Common myeloid progenitor, CD34-positive (primary cell): ENCODE measurements at regions not wholly inside any gene's neighbourhood (a gene's known extent, or its start where the extent isn't known, plus 50 kb on each side); places are given as distances from the start of the nearest gene placed in this dataset.

Experiments
- CTCF ChIA-PET: fragments of 350-600 bp; sonication (Branson Sonifier 250); formaldehyde crosslinking; loops from one replicate; lab custom pipeline; 2021; ENCODE audit warnings: antibody characterized with exemption; lab: Charles Lee
- POLR2A ChIA-PET: fragments of 350-600 bp; sonication (Branson Sonifier 250); formaldehyde crosslinking; loops from one replicate; lab custom pipeline; 2021; ENCODE audit warnings: antibody characterized with exemption; lab: Charles Lee
- DNase-seq, 3 donors: peaks; one replicate each; pipeline versions ENCODE4 v3.0.0 to v3.0.0-alpha.2; 2013
- H3K27ac ChIP-seq, 2 experiments: 1 replicate in 1 of 2; 2 replicates in 1 of 2; pipeline ENCODE4 v1.7.0; 2013; ENCODE audit warnings: inconsistent platforms in 2 of 2, low read length in 2 of 2, mild to moderate bottlenecking in 2 of 2, low read depth in 1 of 2, moderate library complexity in 1 of 2; ENCODE audit not compliant: severe bottlenecking in 2 of 2, insufficient read depth in 1 of 2, poor library complexity in 1 of 2
- H3K27me3 ChIP-seq, 5 experiments: replicated peaks in 2 of 5; 1 replicate in 3 of 5; 2 replicates in 2 of 5; pipeline versions ENCODE4 v1.6.1 to v1.7.0; 2013; ENCODE audit warnings: low read length in 4 of 5, mild to moderate bottlenecking in 2 of 5, moderate library complexity in 2 of 5, inconsistent platforms in 1 of 5; ENCODE audit not compliant: insufficient read depth in 5 of 5, control insufficient read depth in 4 of 5
- H3K36me3 ChIP-seq, 4 experiments: 1 replicate in 2 of 4; 2 replicates in 2 of 4; pipeline versions ENCODE4 v1.6.1 to v1.7.0; 2013; ENCODE audit warnings: low read length in 3 of 4, control low read depth in 1 of 4, mild to moderate bottlenecking in 1 of 4; ENCODE audit not compliant: control insufficient read depth in 4 of 4, insufficient read depth in 4 of 4
- H3K4me1 ChIP-seq, 4 experiments: 1 replicate in 3 of 4; 2 replicates in 1 of 4; pipeline versions ENCODE4 v1.6.1 to v1.7.1; 2013; ENCODE audit warnings: low read length in 3 of 4, mild to moderate bottlenecking in 3 of 4, control low read depth in 1 of 4, inconsistent platforms in 1 of 4, moderate library complexity in 1 of 4; ENCODE audit not compliant: control insufficient read depth in 4 of 4, insufficient read depth in 4 of 4; ENCODE audit errors: control extremely low read depth in 1 of 4
- H3K4me3 ChIP-seq, 7 experiments: 1 replicate in 4 of 7; 2 replicates in 3 of 7; pipeline versions ENCODE4 v1.5.1 to v1.7.0; 2013; ENCODE audit warnings: mild to moderate bottlenecking in 7 of 7, low read length in 6 of 7, moderate library complexity in 6 of 7, inconsistent platforms in 2 of 7, low read depth in 2 of 7, control low read depth in 1 of 7; ENCODE audit not compliant: insufficient read depth in 4 of 7, control insufficient read depth in 1 of 7; ENCODE audit errors: extremely low read depth in 1 of 7
- H3K9me3 ChIP-seq, 5 experiments: 1 replicate in 4 of 5; 2 replicates in 1 of 5; pipeline versions ENCODE4 v1.6.1 to v1.7.1; 2013; ENCODE audit warnings: low read length in 4 of 5, mild to moderate bottlenecking in 2 of 5, inconsistent platforms in 1 of 5, low read depth in 1 of 5, moderate library complexity in 1 of 5; ENCODE audit not compliant: control insufficient read depth in 4 of 5, insufficient read depth in 2 of 5; ENCODE audit errors: control extremely low read depth in 1 of 5
- WGBS: methylation state at CpG from one replicate; pipeline ENCODE4 v1.1.5; 2013; ENCODE audit not compliant: insufficient coverage; 5-methylcytosine and 5-hydroxymethylcytosine counted together

- no peaks in the 10 kb centered on the region for H3K4me1 ChIP-seq
- no peak overlapping the region for H3K4me3 ChIP-seq
- POLR2A ChIA-PET, result no interaction called here
- CTCF ChIA-PET, result no interaction called here
- H3K36me3 ChIP-seq, result no peaks in the 10 kb centered on the region
- DNase-seq, result no peak
- no CpG with 5 or more reads among the region's 4 CpGs for WGBS
- no peaks in the 10 kb centered on the region for H3K9me3 ChIP-seq
- no peaks in the 10 kb centered on the region for H3K27me3 ChIP-seq
- no peak overlapping the region for H3K27ac ChIP-seq
Observed at GRCh38 chr13:34863360-34864135, 78.5 kb upstream of the NBEA start.

- H3K4me3 ChIP-seq, result no peak overlapping the region
- H3K4me1 ChIP-seq, result no peaks in the 10 kb centered on the region
- no peaks in the 10 kb centered on the region for H3K27me3 ChIP-seq
- no peaks in the 10 kb centered on the region for H3K36me3 ChIP-seq
- no peaks in the 10 kb centered on the region for H3K9me3 ChIP-seq
- H3K27ac ChIP-seq, result no peak overlapping the region
- DNase-seq, result no peak
- 80% methylated on average over 1 of the region's 1 CpG for WGBS
- CTCF ChIA-PET, result no interaction called here
- POLR2A ChIA-PET, result no interaction called here
Observed at GRCh38 chr13:34864671-34865070, 77.4 kb upstream of the NBEA start.

- POLR2A ChIA-PET, result no interaction called here
- WGBS, result 91% methylated on average over 3 of the region's 4 CpGs
- no peaks in the 10 kb centered on the region for H3K9me3 ChIP-seq
- no peak overlapping the region for H3K4me3 ChIP-seq
- H3K27ac ChIP-seq, result no peak overlapping the region
- H3K4me1 ChIP-seq, result no peaks in the 10 kb centered on the region
- DNase-seq, result peak in 1 of 3 donors; percentile 0
- no peaks in the 10 kb centered on the region for H3K36me3 ChIP-seq
- CTCF ChIA-PET, result no interaction called here
- H3K27me3 ChIP-seq, result no peaks in the 10 kb centered on the region
Observed at GRCh38 chr13:34867590-34867989, 74.5 kb upstream of the NBEA start.

- H3K4me1 ChIP-seq, result no peaks in the 10 kb centered on the region
- POLR2A ChIA-PET, result no interaction called here
Observed at GRCh38 chr13:34868733-34869132, 73.3 kb upstream of the NBEA start.

GRCh38 chr13:34869696-34870095, 72.4 kb upstream of the NBEA start:
- Histone ChIP-seq H3K4me3 (no peak overlapping the region), H3K36me3 (no peaks in the 10 kb centered on the region), H3K4me1 (no peaks in the 10 kb centered on the region), H3K9me3 (no peaks in the 10 kb centered on the region), H3K27me3 (no peaks in the 10 kb centered on the region), H3K27ac (no peak overlapping the region)
- 46% methylated on average over 2 of the region's 2 CpGs for WGBS
- CTCF ChIA-PET, result no interaction called here
- POLR2A ChIA-PET, result no interaction called here
- DNase-seq, result no peak

More at GRCh38 chr13:34868733-34869132, 73.3 kb upstream of the NBEA start:
- H3K27me3 ChIP-seq, result no peaks in the 10 kb centered on the region
- no peaks in the 10 kb centered on the region for H3K9me3 ChIP-seq
- H3K4me3 ChIP-seq, result no peak overlapping the region
- CTCF ChIA-PET, result no interaction called here
- no CpG with 5 or more reads among the region's 2 CpGs for WGBS
- H3K27ac ChIP-seq, result no peak overlapping the region
- no peak for DNase-seq
- H3K36me3 ChIP-seq, result no peaks in the 10 kb centered on the region

- H3K4me1 ChIP-seq, result no peaks in the 10 kb centered on the region
- DNase-seq, result no peak
- no peak overlapping the region for H3K4me3 ChIP-seq
- no peaks in the 10 kb centered on the region for H3K9me3 ChIP-seq
- ChIA-PET POLR2A (no interaction called here), CTCF (no interaction called here)
- H3K36me3 ChIP-seq, result no peaks in the 10 kb centered on the region
- no peaks in the 10 kb centered on the region for H3K27me3 ChIP-seq
- no peak overlapping the region for H3K27ac ChIP-seq
Observed at GRCh38 chr13:34878329-34878728, 63.7 kb upstream of the NBEA start.

- 100% methylated on average over 1 of the region's 1 CpG for WGBS
- Histone ChIP-seq H3K27me3 (no peaks in the 10 kb centered on the region), H3K4me1 (no peaks in the 10 kb centered on the region), H3K4me3 (no peak overlapping the region), H3K36me3 (no peaks in the 10 kb centered on the region), H3K9me3 (no peaks in the 10 kb centered on the region), H3K27ac (no peak overlapping the region)
- ChIA-PET CTCF (no interaction called here), POLR2A (no interaction called here)
- DNase-seq, result no peak
Observed at GRCh38 chr13:34879851-34880250, 62.2 kb upstream of the NBEA start.
